ENCODE measurements at regions not wholly inside any gene's neighbourhood (a gene's known extent, or its start where the extent isn't known, plus 50 kb on each side); places are given as distances from the start of the nearest gene placed in this dataset.

- TF ChIP-seq CTCF (IDR thresholded peaks at IDR 0.05; ENCODE audit: insufficient read depth, low read depth, low read length): no peak
- no peak for TF ChIP-seq EZH2 (IDR thresholded peaks at IDR 0.05; ENCODE audit: insufficient read depth, low read length)
These were observed 62.1 kb upstream of the PROX1 start for GRCh38 chr1:213925531-213926182.
